GM21390 (cell line): ENCODE measurements at regions not wholly inside any gene's neighbourhood (a gene's known extent, or its start where the extent isn't known, plus 50 kb on each side); places are given as distances from the start of the nearest gene placed in this dataset.
A peak's percentile ranks its signal among the peaks of the same experiment; 100 is the strongest.
"Not testable (repeated sequence)": the region's sequence is repeated elsewhere in the genome, so short reads cannot be mapped to it uniquely, and the experiment has no call there.

ENCODE experiments used
- ATAC-seq: cut with Tn5 transposase; IDR thresholded peaks from one replicate; pipeline ENCODE4 v1.9.1; 2021; ENCODE audit not compliant: unreplicated experiment

DNA sequence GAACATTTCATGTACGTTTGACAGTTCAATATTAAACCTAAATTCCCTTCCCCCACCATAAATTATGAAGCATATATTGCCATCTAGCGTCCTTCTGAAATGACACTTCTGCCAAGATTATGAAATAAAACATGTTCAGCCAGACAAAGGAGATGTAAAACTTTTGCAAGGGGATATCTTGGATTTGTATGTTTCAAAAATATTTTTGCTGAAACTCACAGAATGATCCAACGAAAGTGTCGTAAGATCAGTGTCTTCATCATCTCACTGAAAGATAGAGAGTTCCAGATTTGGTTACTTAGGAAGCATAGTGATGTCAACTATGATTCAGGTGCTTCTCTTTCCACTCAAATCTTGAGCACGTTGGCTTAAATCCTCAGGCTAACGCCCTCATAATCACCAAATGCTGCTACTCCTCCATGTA lies 904.3 kb downstream of the XPNPEP1 start:
- no peak for ATAC-seq

GRCh38 chr10:109007514-109007913 lies 915.8 kb downstream of the XPNPEP1 start:
- no peak for ATAC-seq

- no peak for ATAC-seq
Measured at GRCh38 chr10:108990441-108990840, 932.9 kb downstream of the XPNPEP1 start.

- no peak for ATAC-seq
Measured at GRCh38 chr10:108989976-108990375, 933.3 kb downstream of the XPNPEP1 start.

DNA sequence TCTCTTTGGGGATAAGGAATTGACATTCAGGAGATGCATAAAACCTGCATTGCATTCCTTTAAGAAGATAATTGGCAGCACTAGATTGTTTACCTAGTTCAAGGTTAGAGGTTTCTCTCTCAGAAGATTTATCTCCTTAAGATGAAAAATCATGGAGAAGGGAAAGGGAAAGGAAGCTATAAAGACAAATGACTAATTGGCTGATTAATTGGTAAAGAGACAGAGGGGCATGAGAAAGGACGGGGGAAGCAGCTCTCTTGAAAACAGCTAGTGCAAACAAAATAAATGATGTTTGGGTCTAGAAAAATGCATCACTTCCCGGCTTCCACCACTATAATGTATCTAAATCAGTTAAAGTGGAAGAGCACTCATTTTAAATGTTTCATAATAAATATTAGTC lies 941.2 kb downstream of the XPNPEP1 start:
- no peak for ATAC-seq

DNA sequence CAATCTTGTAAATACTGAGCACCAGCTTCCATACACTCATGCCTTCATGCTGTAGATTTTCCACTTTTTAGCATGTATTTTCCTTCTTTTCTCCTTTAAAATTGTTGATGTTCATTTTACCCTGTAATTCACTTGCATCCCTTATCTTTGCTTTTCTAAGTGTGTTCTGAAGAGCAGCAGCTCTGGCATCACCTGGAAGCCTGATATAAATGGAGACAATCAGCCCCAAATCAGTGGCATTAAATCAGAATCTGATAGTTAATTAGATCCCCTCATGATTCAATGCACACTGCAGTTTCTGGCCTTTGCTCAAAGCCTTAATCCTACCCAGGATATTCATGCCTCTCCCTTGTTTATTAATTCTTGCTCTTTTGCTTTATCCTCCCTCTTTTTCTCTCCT lies 942.4 kb downstream of the XPNPEP1 start:
- ATAC-seq: no peak

DNA sequence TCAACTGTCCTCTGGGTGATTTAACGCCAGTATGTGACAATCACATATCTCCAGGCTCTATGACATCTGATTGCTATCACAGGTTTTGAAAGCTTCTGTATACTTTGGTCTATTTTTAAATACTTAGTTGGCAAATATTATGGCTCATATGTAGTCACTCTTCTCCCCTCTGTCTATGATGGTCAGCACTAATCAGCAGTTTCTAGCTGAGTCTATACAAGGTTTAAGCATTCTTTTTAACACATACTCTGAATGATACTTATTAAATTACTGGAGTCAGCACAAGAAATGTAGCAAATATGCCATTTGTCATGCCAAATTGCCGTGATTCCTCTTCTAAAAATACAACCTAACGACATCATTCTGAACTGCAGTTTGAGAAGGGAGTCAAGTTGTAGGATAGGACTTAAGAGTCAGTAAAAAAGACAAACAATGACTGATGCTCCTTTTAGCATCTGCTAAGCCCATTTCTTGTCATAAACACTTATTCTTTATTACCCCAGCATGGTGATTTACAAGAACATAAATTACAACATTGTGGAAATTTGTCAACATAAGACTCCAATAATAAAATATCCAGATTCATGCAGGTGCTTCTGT lies 947.8 kb downstream of the XPNPEP1 start:
- no peak for ATAC-seq

GRCh38 chr10:108970016-108970415 lies 953.3 kb downstream of the XPNPEP1 start:
- no peak for ATAC-seq

DNA sequence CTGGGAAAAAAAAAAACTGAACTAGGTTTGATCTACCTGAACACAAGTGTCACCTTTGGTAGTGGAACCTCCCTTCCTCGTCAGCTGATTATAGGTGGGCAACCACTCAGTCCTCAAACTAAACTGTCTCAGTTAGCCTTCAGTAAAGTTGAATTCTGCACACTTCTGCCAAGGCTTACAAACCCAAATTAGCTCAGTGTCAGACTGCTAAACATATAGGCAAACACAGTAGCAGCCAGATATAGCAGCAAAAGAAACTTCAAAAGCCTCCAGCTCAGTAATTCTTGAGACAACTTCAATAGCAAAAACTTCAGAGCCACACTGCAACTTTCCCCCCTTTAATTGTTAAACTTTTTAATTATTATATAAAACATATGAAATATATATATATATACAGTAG lies 956.9 kb downstream of the XPNPEP1 start:
- ATAC-seq: no peak

- ATAC-seq: no peak
Measured at GRCh38 chr10:108966005-108966404, 957.3 kb downstream of the XPNPEP1 start.

DNA sequence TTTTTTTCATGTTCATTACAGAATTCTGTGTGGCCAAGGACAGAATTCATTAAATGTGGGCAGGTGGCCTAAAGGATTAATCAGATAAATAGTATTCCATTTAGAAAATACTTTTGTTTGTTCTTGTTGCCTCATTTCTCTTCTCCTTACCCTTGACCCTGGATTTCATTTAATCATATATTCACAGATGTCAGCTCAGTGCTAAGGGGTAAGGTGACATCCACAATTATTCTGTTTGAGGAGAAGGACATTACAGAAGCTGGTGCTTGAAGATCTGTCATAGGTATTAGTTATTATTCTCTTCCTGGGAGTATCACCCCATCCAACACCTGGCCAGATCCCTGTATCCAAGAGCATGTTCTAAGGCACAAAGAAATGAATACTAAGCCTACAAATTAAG lies 961.1 kb downstream of the XPNPEP1 start:
- no peak for ATAC-seq

DNA sequence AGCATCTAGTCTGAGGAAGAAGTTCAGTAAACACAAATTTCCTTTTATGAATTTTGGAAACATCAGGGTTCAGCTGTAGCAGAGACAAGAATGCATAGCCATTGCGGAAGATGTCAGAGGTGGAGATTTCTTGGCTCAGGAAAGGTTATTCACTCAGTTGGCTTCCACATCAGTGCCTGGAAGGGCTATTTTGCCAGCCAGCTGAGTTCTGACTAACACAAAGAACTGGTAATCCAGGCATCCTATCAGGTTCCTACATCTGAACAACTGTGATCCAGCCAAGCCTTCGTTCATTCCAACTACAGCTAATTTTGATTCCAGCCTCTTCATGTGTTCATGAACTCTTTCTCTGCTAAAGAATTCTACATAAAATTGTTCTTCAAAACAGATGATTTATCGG lies 965.6 kb downstream of the XPNPEP1 start:
- ATAC-seq: no peak

- no peak for ATAC-seq
Measured at GRCh38 chr10:108956149-108956548, 967.2 kb downstream of the XPNPEP1 start.

DNA sequence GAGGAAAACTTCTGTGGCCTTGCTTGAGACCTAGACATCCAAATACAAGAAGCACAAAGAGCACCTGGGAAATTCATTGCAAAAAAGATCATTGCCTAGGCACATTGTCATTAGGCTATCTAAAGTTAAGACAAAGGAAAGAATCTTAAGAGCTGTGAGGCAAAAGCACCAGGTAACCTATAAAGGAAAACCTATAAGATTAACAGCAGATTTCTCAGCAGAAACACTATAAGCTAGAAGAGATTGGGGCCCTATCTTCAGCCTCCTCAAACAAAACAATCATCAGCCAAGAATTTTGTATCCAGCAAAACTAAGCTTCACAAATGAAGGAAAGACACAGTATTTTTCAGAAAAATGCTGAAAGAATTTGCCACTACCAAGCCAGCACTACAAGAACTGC lies 1003.3 kb downstream of the XPNPEP1 start:
- not testable (repeated sequence) for ATAC-seq

GRCh38 chr10:108913300-108913699 lies 1010.0 kb downstream of the XPNPEP1 start:
- no peak for ATAC-seq

GRCh38 chr10:108911814-108912541 lies 1011.3 kb downstream of the XPNPEP1 start:
- peak; percentile 61 for ATAC-seq

DNA sequence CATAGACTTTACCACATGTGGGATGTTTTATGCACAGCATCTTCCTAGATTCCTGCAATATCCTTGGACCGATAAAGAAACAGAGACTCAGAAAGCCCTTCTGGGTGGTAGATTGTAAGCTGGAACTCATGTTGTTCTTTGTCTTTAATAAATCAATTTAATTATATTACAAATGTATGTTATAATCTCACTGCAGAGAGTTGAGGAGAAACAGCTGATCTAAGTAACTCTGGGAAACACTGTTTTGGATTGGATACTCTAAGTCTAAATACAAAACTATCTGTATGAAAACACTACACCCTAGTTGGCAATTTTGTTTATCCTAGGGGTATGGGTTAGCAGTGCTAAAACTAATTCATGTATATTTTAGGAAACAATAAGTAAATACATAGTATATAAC lies 1015.2 kb downstream of the XPNPEP1 start:
- no peak for ATAC-seq

GRCh38 chr10:108905821-108906220 lies 1017.5 kb downstream of the XPNPEP1 start:
- ATAC-seq: no peak

GRCh38 chr10:108905171-108905570 lies 1018.1 kb downstream of the XPNPEP1 start:
- ATAC-seq: no peak

GRCh38 chr10:108904163-108904838 lies 1019.0 kb downstream of the XPNPEP1 start:
- ATAC-seq: no peak

GRCh38 chr10:108902619-108903285 lies 1020.6 kb downstream of the XPNPEP1 start:
- peak; percentile 78 for ATAC-seq
